Glutamatergic neuron (in vitro differentiated cells): ENCODE measurements at regions not wholly inside any gene's neighbourhood (a gene's known extent, or its start where the extent isn't known, plus 50 kb on each side); places are given as distances from the start of the nearest gene placed in this dataset.

ENCODE experiments used
- DNase-seq: peaks from one replicate; pipeline ENCODE4 v3.0.0; 2022
- H3K27ac Mint-ChIP-seq: one replicate; pipeline ENCODE4 v1.8.0; 2020; ENCODE audit warnings: mild to moderate bottlenecking, mixed read lengths, inconsistent platforms; ENCODE audit not compliant: unreplicated experiment
- H3K27me3 Mint-ChIP-seq: one replicate; pipeline ENCODE4 v1.8.0; 2020; ENCODE audit warnings: mild to moderate bottlenecking, moderate library complexity, mixed read lengths, inconsistent platforms; ENCODE audit not compliant: unreplicated experiment
- H3K36me3 Mint-ChIP-seq: one replicate; pipeline ENCODE4 v1.8.0; 2020; ENCODE audit warnings: mild to moderate bottlenecking, mixed read lengths, inconsistent platforms; ENCODE audit not compliant: unreplicated experiment
- H3K4me1 Mint-ChIP-seq: one replicate; pipeline ENCODE4 v1.8.0; 2020; ENCODE audit warnings: mild to moderate bottlenecking, low read depth, mixed read lengths, inconsistent platforms; ENCODE audit not compliant: unreplicated experiment
- H3K4me3 Mint-ChIP-seq: one replicate; pipeline ENCODE4 v1.8.0; 2020; ENCODE audit warnings: mild to moderate bottlenecking, mixed read lengths, inconsistent platforms; ENCODE audit not compliant: unreplicated experiment
- H3K9me3 Mint-ChIP-seq: one replicate; pipeline ENCODE4 v1.8.0; 2020; ENCODE audit warnings: mild to moderate bottlenecking, moderate library complexity, mixed read lengths, inconsistent platforms; ENCODE audit not compliant: unreplicated experiment
- TF ChIP-seq, protein P1 (sequence below): fragments of 200-600 bp; sonication (generic); IDR thresholded peaks from one replicate; pipeline ENCODE4 v1.5.0; 2021; ENCODE audit not compliant: partially characterized antibody, unreplicated experiment

DNA sequence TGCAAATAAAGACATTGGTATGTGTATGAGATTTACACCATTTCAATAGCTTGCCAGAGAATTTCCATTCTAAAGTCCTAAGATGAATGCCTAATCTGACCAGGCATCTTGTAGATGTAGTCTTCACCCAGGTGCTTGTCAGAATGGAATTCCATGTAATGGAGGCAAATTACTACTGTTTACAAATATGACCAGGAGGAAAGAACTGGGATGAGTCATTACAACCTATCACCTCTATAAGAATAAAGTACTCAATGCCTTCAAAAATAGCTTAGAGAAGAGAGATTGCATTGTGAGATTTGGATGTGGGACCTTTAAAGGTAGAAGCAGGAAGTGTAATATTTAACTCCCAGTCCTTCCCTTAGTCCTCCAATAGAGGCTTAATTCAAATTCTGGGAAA is 507.0 kb upstream of the PTGER4 start:
- Mint-ChIP-seq H3K4me1 (no peaks in the 10 kb centered on the region), H3K27me3 (no peaks in the 10 kb centered on the region), H3K4me3 (no peak overlapping the region), H3K36me3 (peaks cover 7% of the 10 kb centered on the region), H3K27ac (no peak overlapping the region), H3K9me3 (no peaks in the 10 kb centered on the region)
- DNase-seq: no peak
- TF ChIP-seq, protein P1, sequence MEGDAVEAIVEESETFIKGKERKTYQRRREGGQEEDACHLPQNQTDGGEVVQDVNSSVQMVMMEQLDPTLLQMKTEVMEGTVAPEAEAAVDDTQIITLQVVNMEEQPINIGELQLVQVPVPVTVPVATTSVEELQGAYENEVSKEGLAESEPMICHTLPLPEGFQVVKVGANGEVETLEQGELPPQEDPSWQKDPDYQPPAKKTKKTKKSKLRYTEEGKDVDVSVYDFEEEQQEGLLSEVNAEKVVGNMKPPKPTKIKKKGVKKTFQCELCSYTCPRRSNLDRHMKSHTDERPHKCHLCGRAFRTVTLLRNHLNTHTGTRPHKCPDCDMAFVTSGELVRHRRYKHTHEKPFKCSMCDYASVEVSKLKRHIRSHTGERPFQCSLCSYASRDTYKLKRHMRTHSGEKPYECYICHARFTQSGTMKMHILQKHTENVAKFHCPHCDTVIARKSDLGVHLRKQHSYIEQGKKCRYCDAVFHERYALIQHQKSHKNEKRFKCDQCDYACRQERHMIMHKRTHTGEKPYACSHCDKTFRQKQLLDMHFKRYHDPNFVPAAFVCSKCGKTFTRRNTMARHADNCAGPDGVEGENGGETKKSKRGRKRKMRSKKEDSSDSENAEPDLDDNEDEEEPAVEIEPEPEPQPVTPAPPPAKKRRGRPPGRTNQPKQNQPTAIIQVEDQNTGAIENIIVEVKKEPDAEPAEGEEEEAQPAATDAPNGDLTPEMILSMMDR: no peak

GRCh38 chr5:40171971-40172370 is 507.7 kb upstream of the PTGER4 start:
- Mint-ChIP-seq H3K36me3 (peaks cover 6% of the 10 kb centered on the region), H3K9me3 (no peaks in the 10 kb centered on the region), H3K4me1 (no peaks in the 10 kb centered on the region), H3K27me3 (no peaks in the 10 kb centered on the region), H3K4me3 (no peak overlapping the region), H3K27ac (no peak overlapping the region)
- no peak for DNase-seq
- TF ChIP-seq, protein P1: no peak

- Mint-ChIP-seq H3K36me3 (no peaks in the 10 kb centered on the region), H3K9me3 (no peaks in the 10 kb centered on the region), H3K4me3 (no peak overlapping the region), H3K27me3 (no peaks in the 10 kb centered on the region), H3K27ac (no peak overlapping the region), H3K4me1 (no peaks in the 10 kb centered on the region)
- TF ChIP-seq, protein P1: no peak
- no peak for DNase-seq
Observed at GRCh38 chr5:40167283-40167682, 512.4 kb upstream of the PTGER4 start.

DNA sequence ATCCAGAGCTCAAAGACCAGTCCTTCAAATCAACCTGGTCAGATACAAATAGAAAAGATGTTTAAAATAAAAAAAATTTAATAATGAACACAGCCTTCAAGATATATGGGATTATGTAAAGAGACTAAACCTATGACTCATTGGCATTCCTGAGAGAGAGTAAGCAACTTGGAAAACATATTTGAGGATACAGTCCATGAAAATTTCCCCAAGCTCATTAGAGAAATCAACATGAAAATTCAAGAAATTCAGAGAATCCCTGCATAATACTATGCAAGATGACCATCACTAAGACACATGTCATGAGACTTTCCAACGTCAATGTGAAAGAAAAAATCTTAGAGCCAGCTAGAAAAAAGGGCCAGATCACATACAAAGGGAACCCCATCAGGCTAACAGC is 512.9 kb upstream of the PTGER4 start:
- DNase-seq: no peak
- no peak overlapping the region for H3K4me3 Mint-ChIP-seq
- no peaks in the 10 kb centered on the region for H3K36me3 Mint-ChIP-seq
- H3K27me3 Mint-ChIP-seq: no peaks in the 10 kb centered on the region
- H3K27ac Mint-ChIP-seq: no peak overlapping the region
- TF ChIP-seq, protein P1: no peak
- no peaks in the 10 kb centered on the region for H3K9me3 Mint-ChIP-seq
- no peaks in the 10 kb centered on the region for H3K4me1 Mint-ChIP-seq

DNA sequence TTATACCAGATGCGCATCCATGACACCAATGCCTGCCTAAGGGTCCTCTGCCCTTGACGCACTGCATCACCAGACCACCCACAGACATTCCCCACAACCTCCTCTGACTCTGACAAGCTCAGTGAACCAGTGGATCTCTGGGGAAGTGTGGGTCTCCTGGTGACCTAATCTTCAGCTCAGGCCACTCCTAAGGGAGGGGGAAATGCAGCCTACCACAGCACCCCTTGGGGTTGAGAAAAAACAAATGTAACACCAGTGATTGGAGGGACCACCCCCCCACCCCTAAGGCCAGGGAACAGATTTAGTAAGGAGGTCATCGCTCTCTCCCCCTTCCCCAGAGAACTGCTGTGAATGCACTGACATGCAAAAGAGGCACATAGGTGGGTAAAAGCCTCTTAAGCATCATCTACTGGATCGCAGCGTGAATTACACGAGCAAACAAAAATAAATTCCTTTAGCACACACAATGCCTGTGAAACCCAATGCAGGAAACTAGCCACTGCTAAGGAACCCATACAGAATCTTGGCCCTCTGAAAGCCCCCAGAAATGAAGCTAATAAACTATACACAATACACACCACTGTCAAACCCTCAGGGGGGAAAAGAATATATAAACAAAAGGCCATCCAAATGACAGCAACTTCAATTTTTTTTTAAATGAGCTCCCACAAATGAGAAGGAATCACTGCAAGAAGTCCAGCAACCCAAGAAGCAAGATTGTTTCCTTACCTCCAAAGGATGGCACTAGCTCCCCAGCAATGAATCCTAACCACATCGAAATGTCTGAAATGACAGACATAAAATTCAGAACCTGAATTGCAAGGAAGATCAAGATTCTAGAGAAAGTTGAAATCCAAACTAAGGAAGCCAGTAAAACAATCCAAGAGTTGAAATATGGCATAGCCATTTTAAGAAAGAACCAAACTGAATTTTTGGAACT is 513.7 kb upstream of the PTGER4 start:
- no peak for DNase-seq
- peaks cover under 1% of the 10 kb centered on the region for H3K27me3 Mint-ChIP-seq
- H3K36me3 Mint-ChIP-seq: no peaks in the 10 kb centered on the region
- H3K4me1 Mint-ChIP-seq: no peaks in the 10 kb centered on the region
- TF ChIP-seq, protein P1: no peak
- no peak overlapping the region for H3K4me3 Mint-ChIP-seq
- no peak overlapping the region for H3K27ac Mint-ChIP-seq
- no peaks in the 10 kb centered on the region for H3K9me3 Mint-ChIP-seq
